HG03139 (cell line): ENCODE measurements at regions not wholly inside any gene's neighbourhood (a gene's known extent, or its start where the extent isn't known, plus 50 kb on each side); places are given as distances from the start of the nearest gene placed in this dataset.
"Not testable (repeated sequence)": the region's sequence is repeated elsewhere in the genome, so short reads cannot be mapped to it uniquely, and the experiment has no call there.

ENCODE experiments used
- ATAC-seq: cut with Tn5 transposase; IDR thresholded peaks from one replicate; pipeline ENCODE4 v1.9.1; 2021; ENCODE audit not compliant: unreplicated experiment

DNA sequence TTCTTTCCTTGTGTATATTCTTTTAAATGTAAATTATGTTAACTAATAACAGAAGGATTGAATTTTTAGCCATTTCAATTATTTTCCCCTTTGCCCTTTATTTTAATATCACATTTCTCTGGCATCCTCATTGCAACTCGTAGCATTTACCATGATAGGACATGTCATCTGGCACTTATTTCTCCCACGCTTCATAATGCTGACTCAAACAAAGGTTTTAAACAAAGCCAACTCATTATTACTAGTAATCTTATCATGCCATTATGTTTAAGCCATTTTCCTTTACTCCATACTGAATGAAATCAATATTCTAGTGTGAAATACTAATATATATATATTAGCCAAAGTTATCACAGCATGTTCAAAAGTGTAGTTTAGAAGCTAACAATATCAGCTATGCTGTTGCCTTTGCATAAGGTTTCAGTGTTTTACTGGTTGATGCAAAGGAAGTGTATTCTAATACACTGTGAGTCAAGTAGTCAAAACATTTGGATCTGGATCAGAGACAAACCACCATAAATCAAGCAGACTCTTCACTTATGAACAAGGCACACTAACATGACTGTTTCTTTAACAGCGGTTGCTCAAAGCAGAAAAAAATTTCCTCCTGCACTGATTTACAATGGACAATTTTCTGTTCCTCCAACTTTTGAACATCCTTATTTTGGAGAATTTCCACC lies 281.6 kb downstream of the SLC7A11 start:
- ATAC-seq, result no peak

DNA sequence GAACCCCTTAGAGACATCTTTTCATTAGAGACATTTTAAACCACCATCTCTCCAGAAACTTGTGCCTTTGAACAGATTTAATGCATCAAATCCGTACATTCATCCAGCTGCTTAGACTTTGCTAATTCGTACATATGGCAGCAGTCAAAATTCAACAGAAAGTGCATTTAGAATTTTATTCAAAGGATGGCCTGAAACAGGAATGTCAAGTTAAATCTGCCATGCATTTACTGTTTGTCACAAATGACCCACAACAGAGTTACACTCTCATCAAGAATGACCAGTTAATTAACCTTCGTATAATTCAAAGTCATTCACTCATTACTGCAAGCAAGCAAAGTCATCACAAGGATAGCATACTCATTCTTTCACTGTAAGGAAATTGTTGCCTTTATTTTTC lies 284.3 kb downstream of the SLC7A11 start:
- no peak for ATAC-seq

DNA sequence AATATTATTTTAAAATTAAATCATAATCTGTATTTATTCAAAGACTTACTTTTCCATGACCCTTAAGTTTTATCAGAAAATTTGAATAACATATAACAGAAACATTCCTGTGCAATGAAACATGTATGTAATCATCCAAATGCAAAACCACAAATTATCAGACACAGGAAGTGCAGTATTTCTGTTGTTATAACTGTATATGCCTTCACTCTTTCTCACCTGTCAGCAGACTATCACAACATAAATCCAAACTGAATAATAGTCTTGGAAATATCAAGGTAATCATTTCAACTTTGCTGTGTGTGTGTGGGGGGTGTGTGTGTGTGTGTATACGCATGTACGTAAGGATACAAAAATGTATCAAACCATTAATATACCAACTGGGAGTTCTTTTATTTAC lies 285.9 kb downstream of the SLC7A11 start:
- ATAC-seq, result no peak

DNA sequence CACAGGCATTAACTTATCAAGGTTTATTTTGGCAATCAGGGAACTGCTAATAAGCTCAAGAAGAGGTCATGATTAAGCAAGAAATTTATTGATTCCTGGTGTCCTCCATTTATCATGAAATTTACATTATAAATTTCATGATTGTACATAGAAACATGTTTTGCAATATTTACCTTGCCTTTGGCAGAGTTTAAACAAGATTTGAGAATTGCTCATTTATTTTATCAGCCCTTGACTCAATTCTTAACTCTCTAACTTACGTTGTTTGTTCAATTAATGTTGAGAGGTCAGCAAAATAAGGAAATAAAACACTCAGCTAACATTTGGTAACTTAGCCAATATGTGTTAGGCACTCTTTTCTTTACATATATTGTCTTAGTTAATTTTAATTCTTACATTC lies 286.6 kb downstream of the SLC7A11 start:
- no peak for ATAC-seq

DNA sequence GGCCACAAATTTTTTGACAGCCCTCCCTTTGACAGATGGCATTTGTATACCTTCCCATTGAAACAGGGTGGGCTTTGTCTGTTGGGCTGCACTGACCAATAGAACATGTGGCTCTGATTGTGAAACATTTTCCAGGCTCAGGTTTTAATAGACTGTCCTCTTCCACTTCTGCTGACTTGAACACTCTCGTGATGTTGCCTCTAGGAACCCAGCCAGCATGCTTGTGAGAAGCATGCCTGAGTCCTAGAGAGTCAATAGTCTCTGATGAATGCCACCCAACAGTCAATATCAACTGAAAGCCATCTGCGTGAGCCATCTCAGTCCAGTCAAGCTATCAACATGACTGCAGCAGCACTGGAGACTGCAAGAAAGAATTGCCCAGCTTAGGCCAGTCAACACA lies 290.0 kb downstream of the SLC7A11 start:
- no peak for ATAC-seq

DNA sequence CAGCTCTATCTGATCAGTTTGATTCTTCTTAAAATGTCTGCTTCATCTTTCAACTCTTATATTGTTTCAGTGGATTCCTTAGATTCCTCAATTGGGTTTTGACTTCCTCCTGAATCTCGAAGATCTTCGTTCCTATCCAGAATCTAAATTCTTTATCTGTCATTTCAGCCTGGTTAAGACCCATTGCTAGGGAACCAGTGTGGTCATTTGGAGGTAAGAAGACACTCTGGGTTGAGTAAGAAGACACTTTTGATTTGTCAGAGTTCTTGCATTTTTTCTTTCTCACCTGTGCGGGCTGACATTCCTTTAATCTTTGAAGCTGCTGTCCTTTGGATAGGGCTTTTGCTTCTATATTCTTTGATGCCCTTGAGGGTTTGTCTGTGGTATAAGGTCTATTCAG lies 291.9 kb downstream of the SLC7A11 start:
- ATAC-seq, result no peak

DNA sequence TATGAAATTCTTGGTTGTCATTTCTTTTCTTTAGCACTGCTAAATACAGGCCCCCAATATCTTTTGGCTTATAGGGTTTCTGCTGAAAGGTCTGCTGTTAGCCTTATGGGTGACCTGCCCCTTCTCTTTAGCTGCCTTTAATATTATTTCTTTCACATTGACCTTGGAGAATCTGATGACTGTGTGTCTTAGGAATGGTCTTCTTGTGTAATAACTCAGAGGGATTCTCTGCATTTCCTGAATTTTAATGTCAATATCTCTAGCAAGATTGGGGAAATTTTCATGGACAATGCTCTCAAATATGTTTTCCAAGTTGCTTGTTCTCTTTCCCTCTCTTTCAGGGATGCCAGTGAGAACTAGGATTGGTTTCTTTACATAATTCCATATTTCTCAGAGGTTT lies 292.4 kb downstream of the SLC7A11 start:
- ATAC-seq, result no peak

DNA sequence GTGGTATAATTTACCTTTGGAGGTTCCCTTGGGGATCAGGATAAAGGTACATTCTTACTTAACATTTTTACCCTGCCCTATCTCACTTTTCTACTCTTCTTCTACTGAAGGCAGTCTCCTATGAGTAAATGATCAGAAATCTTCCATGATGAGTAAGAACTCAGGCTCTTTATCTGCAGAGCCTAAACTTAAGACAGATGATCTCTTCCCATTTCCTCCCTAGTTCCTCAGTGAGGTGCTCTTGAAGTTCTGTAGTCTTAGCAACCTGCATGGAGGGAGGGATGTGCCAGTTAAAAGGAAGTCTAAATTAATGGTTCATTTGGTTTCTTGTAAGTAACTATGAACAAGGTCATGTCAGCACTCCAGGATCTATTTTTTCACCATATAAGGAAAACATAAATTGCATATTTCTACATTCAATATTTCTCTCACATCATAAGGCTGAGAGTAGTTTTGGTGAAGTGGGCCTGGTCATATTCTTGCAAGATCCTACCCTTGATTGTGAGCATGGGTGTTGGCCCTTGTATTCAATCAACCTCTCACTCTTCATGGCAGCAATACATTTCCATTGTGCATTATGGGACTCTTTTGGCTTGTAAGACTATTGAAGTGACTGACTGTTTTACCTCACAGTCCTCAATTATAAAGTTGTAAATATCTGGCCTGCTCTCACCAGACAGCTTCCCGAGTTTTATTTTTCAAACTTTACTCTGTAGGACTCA lies 295.5 kb downstream of the SLC7A11 start:
- no peak for ATAC-seq

DNA sequence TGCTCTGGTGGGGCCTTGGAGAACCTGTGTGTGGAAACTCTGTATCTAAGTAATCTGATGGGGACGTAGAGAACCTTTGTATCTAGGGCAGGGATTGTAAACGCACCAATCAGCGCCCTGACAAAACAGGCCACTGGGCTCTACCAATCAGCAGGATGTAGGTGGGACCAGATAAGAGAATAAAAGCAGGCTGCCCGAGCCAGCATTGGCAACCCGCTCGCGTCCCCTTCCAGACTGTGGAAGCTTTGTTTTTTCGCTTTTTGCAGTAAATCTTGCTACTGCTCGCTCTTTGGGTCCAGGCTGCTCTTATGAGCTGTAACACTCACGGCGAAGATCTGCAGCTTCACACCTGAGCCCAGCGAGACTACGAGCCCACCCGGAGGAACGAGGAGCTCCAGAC lies 299.3 kb downstream of the SLC7A11 start:
- ATAC-seq, result not testable (repeated sequence)

DNA sequence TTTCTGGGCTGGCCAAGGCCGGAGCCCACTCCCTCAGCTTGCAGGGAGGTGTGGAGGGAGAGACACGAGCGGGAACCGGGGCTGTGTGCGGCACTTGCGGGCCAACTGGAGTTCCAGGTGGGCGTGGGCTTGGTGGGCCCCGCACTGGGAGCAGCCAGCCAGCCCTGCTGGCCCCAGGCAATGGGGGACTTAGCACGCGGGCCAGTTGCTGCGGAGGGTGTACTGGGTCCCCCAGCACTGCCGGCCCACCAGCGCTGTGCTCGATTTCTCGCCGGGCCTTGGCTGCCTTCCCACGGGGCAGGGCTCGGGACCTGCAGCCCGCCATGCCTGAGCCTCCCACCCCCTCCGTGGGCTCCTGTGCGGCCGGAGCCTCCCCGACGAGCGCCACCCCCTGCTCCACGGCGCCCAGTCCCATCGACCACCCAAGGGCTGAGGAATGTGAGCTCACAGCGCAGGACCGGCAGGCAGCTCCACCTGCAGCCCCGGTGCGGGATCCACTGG lies 300.1 kb downstream of the SLC7A11 start:
- ATAC-seq, result not testable (repeated sequence)

DNA sequence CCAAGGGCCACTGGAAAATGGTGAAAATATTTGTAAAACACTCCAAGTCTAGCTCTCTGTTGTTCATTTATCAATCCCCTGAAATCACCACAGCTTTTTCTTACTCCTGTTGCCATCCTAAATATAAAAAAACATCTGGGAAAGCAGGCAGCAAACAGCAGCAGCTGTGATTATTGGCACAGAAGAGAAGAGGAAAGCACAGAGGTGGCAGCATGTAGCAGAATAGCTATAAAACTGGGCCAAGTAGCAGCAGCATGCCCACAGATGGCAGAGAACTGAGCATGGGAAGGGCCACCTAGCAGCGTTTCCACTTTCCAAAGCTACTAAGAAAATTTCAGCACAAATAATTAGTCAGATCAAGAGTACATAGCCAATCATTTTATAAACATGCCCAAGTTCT lies 307.2 kb downstream of the SLC7A11 start:
- no peak for ATAC-seq

DNA sequence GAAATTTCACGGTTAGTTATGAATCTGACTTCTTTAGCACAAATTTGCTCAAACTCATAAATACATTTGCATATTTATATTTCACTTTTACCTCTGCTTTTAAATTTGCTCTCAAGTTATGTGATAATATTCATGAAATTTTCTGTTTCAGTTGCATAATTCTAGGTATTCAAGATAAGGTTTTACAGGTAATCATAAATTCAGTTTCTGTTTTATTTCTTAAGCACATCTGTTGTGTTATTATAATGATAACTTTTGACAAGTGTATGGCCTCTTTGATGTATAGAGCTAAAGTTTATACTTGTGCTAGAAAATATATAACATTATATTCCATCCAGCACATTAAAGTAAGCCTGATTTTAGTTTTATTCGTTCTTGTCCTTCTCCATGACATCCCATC lies 308.1 kb downstream of the SLC7A11 start:
- no peak for ATAC-seq

DNA sequence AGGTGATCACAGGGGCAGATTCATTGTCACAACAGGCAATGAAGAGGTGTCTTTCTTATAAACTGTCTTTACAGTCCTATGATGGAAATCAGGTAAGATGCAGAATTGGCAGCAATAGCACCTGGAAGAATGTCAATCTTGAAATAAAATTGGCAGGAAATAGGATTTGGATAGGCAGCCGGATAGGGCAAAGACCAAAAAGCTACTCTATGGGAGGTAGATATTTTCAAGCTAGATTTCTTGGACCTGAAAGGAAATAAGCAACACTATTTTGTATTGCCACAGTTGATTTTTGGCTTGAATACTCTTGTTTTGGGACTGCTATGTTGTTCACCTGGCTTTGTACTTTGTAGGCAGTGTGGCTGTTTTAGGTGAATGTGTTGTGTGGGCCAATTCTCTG lies 314.2 kb downstream of the SLC7A11 start:
- no peak for ATAC-seq

DNA sequence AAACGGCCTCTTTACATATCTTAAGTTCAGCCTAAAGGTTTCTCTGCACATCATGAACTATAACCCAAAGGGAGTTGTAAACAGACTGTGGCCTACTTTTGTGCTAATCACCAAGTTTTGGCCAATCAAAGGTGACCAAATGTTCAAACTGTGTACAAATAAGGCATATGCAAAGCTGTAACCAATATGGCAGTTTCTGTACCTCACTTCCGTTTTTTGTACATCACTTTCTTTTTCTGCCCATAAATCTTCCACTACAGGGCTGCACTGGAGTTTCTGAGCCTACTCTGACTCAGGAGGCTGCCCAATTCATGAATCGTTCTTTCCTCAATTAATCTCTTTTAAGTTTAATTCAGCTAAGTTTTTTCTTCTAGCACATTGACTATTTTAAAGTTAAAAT lies 318.7 kb downstream of the SLC7A11 start:
- ATAC-seq, result no peak

DNA sequence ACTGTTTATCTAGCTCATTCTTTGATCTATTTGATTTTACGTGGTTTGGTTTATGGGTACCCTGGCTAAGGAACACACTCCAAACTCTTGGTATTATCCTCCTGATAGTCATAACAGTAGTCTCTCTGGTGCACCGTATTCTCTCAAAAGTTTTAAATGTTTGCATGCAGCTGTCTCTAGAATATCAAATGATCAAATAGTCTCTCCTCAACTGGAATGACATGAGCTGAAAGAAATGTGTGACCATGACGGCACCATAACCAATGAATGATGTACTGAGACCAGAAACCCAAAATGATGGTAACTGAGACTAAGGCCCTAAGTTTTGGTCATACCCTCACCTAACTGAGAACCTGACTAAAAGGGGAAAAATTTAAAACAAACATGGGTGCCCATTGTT lies 319.4 kb downstream of the SLC7A11 start:
- ATAC-seq, result no peak

DNA sequence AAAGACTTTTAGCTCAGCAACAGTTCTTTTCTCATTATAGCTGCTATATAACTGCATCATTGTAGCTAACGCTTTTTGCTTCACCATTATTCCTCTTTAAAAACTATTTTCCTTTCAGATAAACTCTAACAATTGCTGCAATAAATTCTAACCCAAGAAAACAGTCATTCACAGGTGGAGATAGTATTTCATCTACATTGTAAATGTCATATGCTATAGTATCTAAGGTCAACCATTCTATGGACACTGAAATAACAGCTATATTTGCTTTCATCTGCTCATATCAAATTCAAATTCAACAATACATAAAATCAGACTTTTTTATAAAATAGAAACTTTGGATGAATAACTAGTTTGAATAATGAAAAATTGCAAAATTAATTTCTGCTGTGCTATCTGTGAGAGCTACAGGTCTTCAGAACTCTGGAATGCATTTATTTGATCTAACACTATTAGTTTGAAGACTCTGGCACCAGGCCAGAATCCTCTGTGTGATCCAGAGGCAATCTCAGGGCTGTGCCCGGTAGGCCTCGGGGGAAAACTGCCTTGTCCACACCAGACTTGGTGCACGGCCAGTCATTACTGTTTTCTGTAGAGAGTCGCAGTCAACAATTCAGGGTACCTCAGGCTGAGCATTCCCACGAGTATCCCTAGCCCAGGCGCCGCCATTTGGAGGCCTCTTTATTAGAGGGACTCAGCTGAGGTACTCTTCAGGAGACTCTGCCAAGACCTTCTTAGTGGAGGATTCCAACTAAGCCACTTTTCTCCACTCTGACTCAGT lies 332.4 kb downstream of the SLC7A11 start:
- no peak for ATAC-seq

DNA sequence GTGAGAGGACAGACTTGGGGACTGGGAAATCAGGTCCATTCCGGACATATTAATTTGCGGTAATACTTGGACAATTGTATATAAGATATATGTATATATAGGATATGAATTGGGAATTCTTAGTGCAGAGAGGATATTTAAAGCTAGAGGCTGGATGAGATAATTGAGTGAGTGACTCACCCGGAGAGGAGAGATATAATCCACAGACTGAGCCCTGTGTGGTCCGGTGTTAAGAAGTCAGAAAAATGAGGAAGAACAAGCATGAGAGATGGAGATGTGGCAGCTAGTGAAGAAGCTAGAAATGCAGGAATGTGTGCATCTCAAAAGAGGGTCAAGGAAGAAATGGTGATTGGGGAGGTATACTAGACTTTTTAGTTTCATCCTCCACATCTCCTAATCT lies 336.2 kb downstream of the SLC7A11 start:
- ATAC-seq, result no peak

DNA sequence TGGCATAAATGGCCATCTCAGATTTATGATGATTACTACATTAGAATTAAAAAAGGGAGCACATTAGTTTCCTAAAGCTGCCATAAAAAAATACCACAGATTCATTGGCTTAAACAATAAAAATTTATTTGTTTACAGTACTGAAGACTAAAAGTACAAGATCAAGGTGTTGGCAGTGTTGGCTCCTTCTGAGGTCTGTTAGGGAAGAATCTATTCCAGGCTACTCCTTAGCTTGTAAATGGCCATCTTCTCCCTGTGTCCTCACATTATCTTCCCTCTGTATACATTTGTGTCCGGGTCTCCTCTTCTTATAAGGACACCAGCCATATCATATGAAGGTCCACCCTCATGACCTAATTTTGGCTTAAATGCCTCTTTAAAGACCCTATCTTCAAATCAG lies 341.0 kb downstream of the SLC7A11 start:
- no peak for ATAC-seq

DNA sequence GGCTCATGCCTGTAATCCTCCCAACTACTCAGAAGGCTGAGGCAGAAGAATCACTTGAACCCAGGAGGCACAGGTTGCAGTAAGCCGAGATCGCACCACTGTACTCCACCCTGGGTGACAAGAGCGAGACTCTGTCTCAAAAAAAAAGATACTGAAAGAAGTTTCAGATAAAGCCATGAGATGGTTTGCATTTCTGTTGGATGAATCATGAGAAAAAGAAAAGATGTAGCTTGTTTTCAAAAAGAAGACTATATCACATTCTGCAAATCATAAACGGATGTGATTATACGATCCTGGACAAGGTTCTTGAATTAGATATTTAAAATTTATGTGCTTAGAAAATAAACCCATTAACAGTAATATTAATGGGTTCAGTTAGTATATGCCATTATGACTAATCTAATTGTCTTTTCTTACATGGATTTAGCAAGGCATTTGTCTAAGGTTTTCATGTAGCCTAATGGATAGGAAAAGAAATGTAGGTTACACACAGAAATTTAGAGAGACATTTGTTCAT lies 345.9 kb downstream of the SLC7A11 start:
- ATAC-seq, result no peak

DNA sequence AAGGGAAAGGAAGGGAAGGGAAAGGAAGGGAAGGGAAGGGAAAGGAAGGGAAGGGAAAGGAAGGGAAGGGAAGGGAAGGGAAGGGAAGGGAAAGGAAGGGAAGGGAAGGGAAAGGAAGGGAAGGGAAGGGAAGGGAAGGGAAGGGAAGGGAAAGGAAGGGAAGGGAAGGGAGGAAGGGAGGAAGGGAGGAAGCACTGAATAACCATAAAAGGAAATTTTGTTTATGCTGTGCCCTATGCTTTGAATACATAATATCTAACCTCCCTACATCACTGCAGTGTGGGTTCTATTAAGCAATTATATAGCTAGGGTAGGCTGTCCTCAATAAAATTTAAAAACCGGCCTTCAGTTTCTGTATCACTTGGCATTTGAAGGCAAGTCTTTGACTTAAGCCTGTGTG lies 346.6 kb downstream of the SLC7A11 start:
- not testable (repeated sequence) for ATAC-seq

DNA sequence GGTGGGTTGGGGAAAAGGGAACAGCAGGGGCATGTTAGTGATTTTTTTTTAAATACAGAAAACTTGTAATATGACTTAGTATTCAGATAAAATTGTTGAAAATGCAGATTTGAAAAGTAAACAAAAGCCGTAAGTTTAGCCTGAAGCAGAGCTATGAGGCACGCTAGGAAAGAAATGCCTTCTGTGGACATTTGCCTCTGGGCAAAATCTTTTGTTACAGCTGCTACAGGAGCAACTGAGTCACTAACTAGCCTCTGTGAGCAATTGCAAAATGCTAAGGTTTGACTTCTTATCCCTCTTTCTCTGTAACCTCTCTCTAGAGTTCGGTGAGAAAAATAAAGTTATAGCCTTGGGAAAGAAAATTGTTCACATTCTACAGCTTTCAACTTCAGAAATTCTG lies 350.0 kb downstream of the SLC7A11 start:
- ATAC-seq, result no peak

DNA sequence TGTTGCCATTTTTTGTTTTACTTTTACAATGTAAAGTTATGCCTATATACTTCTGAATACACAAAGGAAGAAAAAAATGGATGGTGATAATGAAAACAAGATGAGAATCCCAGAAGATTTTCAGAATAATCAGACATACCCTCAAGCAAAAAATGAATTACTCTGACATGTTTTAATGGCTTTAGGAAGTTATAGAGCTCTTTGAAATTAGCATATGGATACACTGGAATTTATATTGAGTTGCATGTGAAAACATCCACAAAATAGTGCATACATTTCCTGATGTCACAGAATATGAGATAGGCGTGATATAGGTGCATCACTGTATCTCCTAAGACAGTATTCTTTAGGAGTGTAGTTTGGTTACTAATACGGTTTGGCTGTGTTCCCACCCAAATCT lies 351.3 kb downstream of the SLC7A11 start:
- no peak for ATAC-seq
